GDM1 (cell line): ENCODE measurements at regions not wholly inside any gene's neighbourhood (a gene's known extent, or its start where the extent isn't known, plus 50 kb on each side); places are given as distances from the start of the nearest gene placed in this dataset.

Experiments
- DNase-seq: peaks from one replicate; lab custom pipeline; 2025; lab: John Stamatoyannopoulos, UW

DNA sequence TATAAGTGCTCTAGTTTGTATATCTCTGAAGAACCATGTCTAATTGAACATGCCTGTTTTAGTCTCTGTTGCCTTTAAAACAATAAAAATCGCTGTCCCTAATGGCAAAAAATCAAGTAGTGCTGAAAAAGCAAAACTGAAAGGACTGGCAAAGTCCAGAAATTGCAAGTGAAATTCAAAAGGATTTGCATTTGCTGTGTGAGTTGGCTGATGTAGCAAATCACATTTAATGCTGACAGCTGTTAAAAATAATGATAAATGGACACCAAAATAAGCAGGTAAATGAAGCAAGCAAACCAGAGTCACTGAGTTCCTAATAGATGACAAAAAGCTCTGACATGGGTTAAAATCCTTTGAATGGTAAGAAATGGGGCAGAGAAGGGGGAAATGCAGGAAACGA lies 874.1 kb downstream of the GRM8 start:
- no peak for DNase-seq

GRCh38 chr7:126370038-126370668 lies 882.6 kb downstream of the GRM8 start:
- no peak for DNase-seq

GRCh38 chr7:126362746-126363145 lies 890.0 kb downstream of the GRM8 start:
- DNase-seq = no peak

- no peak for DNase-seq
Measured at GRCh38 chr7:126361183-126361582, 891.6 kb downstream of the GRM8 start.

GRCh38 chr7:126339813-126340212 lies 912.9 kb downstream of the GRM8 start:
- no peak for DNase-seq

- no peak for DNase-seq
Measured at GRCh38 chr7:126305671-126306070, 947.1 kb downstream of the GRM8 start.

- no peak for DNase-seq
Measured at GRCh38 chr7:126303926-126304325, 948.8 kb downstream of the GRM8 start.

- no peak for DNase-seq
Measured at GRCh38 chr7:126302639-126303038, 950.1 kb downstream of the GRM8 start.

- DNase-seq = no peak
Measured at GRCh38 chr7:126286317-126286716, 966.4 kb downstream of the GRM8 start.

DNA sequence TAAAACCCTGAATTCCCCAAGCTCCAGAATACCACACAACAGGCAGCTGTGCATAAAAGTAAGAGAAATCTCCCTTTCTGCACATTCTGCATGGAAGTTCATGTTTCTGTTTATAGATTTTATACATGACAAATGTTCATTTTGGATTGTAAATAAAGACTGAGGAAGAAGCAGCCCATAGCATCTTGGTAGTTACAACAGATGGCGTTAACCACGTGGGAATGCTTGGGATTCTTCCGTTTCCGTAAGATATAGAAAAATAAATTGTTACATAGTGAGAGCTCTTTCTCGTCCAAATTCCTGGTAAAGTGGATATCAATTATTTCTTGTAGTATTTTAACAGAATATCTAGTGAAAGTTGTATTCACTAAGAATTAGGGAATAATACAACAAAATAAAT lies 1016.5 kb downstream of the GRM8 start:
- DNase-seq = no peak

GRCh38 chr7:126228356-126229061 lies 1024.2 kb downstream of the GRM8 start:
- DNase-seq = no peak

DNA sequence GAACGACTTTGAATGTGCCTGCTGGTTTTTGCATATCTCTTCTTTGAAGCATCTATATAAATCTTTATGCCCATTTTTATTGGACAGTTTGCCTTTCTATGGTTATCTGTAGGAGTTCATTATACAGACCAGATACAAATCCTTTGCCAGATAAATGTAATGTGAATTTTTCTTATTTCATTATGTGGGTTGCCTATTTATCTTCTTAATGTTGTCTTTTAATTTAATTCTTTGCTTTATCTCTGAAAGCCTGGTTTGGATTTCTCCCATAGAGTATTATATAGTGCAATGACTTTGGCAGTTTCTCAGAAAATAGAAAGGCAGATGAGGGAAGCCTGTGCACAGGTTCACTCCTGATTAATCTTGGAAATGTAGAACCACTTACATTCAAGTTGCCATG lies 1025.1 kb downstream of the GRM8 start:
- no peak for DNase-seq

- DNase-seq = no peak
Measured at GRCh38 chr7:126227055-126227454, 1025.7 kb downstream of the GRM8 start.

GRCh38 chr7:126223729-126224128 lies 1029.0 kb downstream of the GRM8 start:
- no peak for DNase-seq

- DNase-seq = no peak
Measured at GRCh38 chr7:126222782-126223181, 1030.0 kb downstream of the GRM8 start.

- DNase-seq = no peak
Measured at GRCh38 chr7:126215785-126216184, 1037.0 kb downstream of the GRM8 start.

GRCh38 chr7:126213876-126214275 lies 1038.9 kb downstream of the GRM8 start:
- DNase-seq = no peak

DNA sequence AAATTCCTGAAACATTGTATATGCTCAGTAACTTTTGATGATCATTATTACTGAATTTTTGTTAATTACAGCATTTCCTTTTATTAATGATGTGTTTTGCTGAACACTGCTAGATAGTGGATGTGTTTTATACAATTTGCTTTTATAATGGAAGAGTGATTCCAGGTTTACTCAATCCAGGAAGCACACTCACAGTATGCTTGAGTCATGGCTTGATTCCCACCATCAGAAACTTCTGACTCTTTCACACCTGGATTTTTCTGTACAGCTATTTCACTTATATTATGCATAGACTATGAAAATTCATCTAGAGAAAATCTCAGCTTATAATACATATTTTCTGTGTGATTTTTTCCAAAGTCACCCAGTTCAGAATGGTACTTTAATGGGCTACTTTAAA lies 1040.9 kb downstream of the GRM8 start:
- no peak for DNase-seq

DNA sequence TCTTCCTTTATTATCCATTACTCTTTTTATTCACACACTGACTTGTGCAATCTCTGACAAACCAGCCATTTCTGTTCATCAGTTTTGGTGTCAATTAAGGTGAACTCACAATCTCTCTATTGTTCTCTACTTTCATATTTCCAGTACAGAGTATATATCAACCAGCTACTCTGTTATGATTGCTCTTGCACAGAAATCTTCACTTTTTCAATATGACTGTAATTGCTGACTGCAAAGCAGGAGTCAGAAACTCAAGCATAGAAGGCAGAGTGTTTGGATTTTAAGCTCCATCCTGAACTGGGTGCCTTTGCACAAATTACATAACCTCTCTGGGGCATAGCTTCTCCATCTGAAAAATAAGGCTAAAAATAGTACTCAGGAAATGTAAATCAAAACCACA lies 1042.0 kb downstream of the GRM8 start:
- no peak for DNase-seq

DNA sequence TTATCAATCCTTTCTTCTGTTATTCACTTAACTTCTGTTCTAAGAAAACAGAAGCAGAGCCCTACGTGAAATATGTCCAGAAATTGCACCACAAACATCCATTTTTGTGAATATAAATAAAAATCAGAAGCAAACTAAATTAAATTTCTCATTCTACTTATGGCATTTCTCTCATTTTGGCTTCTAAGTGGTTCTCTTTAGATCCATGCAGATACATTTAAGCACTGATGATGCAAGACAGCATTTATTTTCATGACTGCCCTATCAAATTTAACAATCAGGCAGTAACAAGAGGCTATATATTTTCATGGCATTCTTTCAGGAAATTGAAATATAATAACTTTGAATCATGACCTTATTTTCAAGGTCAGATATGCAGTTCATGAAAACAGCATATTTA lies 1049.6 kb downstream of the GRM8 start:
- DNase-seq = no peak

DNA sequence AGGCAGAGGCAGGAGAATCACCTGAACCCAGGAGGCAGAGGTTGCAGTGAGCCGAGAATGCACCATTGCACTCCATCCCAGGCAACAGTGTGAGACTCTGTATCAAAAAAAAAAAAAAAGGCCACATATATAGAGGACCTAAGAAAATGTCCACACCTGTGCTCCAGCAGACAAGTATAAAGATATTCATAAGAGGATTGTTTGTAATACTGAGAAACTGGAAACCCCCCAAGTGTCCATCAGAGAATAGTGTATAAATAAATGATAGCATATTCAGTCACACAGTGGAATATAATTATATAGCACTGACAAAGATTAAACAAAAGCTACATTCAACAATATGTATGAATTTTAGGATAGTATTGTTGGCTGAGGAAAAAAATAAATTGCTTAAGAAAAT lies 1050.6 kb downstream of the GRM8 start:
- DNase-seq = no peak

- DNase-seq = no peak
Measured at GRCh38 chr7:126185959-126186580, 1066.7 kb downstream of the GRM8 start.

GRCh38 chr7:126179916-126180315 lies 1072.8 kb downstream of the GRM8 start:
- no peak for DNase-seq

- no peak for DNase-seq
Measured at GRCh38 chr7:126178865-126179264, 1073.9 kb downstream of the GRM8 start.
